Activated CD8-positive, alpha-beta T cell treated with anti-CD3 and anti-CD28 coated beads, Interleukin-2, amount 10 ng/mL, durations not matched to agents 7 days and 5 days (primary cell): ENCODE measurements at regions not wholly inside any gene's neighbourhood (a gene's known extent, or its start where the extent isn't known, plus 50 kb on each side); places are given as distances from the start of the nearest gene placed in this dataset.
"Not testable (repeated sequence)": the region's sequence is repeated elsewhere in the genome, so short reads cannot be mapped to it uniquely, and the experiment has no call there.

Source experiments
- ATAC-seq: fragments of 150-1000 bp; cut with Tn5 transposase; one replicate; pipeline ENCODE4 v1.10.0; 2021; ENCODE audit warnings: moderate library complexity
- CTCF ChIA-PET: fragments of 350-600 bp; sonication (Branson Sonifier 250); formaldehyde crosslinking; loops from one replicate; lab custom pipeline; 2021; ENCODE audit warnings: antibody characterized with exemption; lab: Charles Lee
- POLR2A ChIA-PET: fragments of 350-600 bp; sonication (Branson Sonifier 250); formaldehyde crosslinking; loops from one replicate; lab custom pipeline; 2021; ENCODE audit warnings: antibody characterized with exemption; lab: Charles Lee
- DNase-seq: peaks from one replicate; pipeline ENCODE4 v3.0.0-alpha.2; 2020
- H3K27ac Mint-ChIP-seq: one replicate; pipeline ENCODE4 v1.8.0; 2021; ENCODE audit warnings: mild to moderate bottlenecking, mixed read lengths
- H3K27me3 Mint-ChIP-seq: one replicate; pipeline ENCODE4 v1.8.0; 2021; ENCODE audit warnings: low read depth, mixed read lengths
- H3K36me3 Mint-ChIP-seq: one replicate; pipeline ENCODE4 v1.8.0; 2021; ENCODE audit warnings: low read depth, mixed read lengths
- H3K4me1 Mint-ChIP-seq: one replicate; pipeline ENCODE4 v1.8.0; 2021; ENCODE audit warnings: low read depth, mixed read lengths
- H3K4me3 Mint-ChIP-seq: one replicate; pipeline ENCODE4 v1.8.0; 2021; ENCODE audit warnings: mild to moderate bottlenecking, mixed read lengths
- H3K9me3 Mint-ChIP-seq: one replicate; pipeline ENCODE4 v1.8.0; 2022; ENCODE audit warnings: mixed read lengths; ENCODE audit not compliant: insufficient read depth

DNA sequence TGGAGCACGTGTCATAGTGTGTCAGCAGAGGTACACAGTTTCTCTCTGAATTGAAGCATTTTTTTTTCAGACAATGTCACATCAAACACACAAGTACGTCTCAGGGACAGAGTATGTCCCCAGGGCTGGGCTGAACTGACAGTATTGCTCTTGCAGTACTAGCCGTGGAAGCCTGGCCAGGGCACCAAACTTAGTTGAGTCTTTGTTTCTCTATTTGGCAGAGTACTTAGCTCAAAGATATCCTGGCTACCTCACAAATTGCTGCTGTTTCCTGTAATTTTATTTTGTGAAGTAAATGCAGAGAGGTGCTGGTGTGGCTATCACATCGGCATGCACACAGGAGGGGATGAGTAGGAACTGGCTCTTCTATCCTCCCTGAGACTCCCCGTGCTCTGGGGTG lies 691.6 kb upstream of the HS6ST1 start:
- H3K9me3 Mint-ChIP-seq = no peaks in the 10 kb centered on the region
- H3K36me3 Mint-ChIP-seq = no peaks in the 10 kb centered on the region
- no peaks in the 10 kb centered on the region for H3K27me3 Mint-ChIP-seq
- ChIA-PET CTCF (no interaction called here), POLR2A (no interaction called here)
- H3K27ac Mint-ChIP-seq = no peak overlapping the region
- no peak for ATAC-seq
- H3K4me1 Mint-ChIP-seq = no peaks in the 10 kb centered on the region
- DNase-seq = no peak
- H3K4me3 Mint-ChIP-seq = no peak overlapping the region

DNA sequence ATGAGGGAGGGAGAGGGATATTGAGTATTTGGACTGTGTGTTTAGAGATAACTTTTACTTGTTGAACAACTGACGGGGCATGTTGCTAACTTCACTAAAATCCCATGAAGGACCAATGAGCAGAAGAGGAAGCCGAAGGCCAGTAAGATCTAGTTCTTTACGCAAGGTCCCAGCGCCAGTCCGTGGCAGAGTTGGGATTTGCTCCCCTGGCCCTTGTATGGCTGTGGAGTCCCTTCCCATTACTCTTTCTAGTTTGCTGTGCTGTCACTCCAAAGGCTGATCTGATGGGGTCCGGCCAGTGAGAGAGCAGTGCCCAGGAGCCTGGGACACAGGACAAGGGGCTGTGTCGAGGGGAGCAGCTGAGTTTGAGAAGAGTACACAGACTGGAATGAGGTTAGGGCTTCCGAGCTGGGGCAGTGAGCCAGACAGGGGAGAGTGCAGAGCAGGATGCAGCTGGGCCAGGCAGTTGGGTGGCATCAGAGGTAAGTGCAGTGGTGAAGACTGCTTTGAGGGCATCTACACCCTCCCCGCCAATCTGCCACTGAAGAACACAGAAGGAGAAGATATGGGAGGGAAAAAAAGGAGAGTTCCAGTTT lies 692.9 kb upstream of the HS6ST1 start:
- Mint-ChIP-seq H3K9me3 (no peaks in the 10 kb centered on the region), H3K4me3 (no peak overlapping the region), H3K27ac (no peak overlapping the region), H3K4me1 (no peaks in the 10 kb centered on the region), H3K27me3 (no peaks in the 10 kb centered on the region), H3K36me3 (no peaks in the 10 kb centered on the region)
- CTCF ChIA-PET = no interaction called here
- DNase-seq = no peak
- no peak for ATAC-seq
- POLR2A ChIA-PET = no interaction called here

DNA sequence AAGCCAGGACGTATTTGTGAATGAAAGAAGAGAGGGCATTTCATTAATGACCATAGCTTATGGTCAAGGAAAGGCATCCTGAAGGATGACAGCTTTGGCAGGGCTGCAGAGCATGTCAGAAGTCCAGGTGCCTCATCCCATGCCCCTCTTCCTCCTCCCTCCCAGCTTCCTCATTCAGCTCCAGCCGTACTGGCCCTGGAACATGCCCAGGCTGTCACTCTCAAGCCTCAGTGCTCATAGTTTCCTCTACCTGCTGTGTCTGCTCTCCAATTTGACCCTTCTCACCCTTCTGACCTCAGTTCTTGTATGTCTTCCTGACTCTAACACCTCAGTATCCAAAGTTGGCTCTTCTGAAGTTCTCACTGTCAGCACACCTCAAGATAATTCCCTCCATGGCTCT lies 695.8 kb upstream of the HS6ST1 start:
- no peaks in the 10 kb centered on the region for H3K9me3 Mint-ChIP-seq
- no peaks in the 10 kb centered on the region for H3K36me3 Mint-ChIP-seq
- ChIA-PET CTCF (no interaction called here), POLR2A (no interaction called here)
- no peak for DNase-seq
- H3K4me3 Mint-ChIP-seq = no peak overlapping the region
- H3K4me1 Mint-ChIP-seq = no peaks in the 10 kb centered on the region
- no peak for ATAC-seq
- H3K27me3 Mint-ChIP-seq = no peaks in the 10 kb centered on the region
- H3K27ac Mint-ChIP-seq = no peak overlapping the region

DNA sequence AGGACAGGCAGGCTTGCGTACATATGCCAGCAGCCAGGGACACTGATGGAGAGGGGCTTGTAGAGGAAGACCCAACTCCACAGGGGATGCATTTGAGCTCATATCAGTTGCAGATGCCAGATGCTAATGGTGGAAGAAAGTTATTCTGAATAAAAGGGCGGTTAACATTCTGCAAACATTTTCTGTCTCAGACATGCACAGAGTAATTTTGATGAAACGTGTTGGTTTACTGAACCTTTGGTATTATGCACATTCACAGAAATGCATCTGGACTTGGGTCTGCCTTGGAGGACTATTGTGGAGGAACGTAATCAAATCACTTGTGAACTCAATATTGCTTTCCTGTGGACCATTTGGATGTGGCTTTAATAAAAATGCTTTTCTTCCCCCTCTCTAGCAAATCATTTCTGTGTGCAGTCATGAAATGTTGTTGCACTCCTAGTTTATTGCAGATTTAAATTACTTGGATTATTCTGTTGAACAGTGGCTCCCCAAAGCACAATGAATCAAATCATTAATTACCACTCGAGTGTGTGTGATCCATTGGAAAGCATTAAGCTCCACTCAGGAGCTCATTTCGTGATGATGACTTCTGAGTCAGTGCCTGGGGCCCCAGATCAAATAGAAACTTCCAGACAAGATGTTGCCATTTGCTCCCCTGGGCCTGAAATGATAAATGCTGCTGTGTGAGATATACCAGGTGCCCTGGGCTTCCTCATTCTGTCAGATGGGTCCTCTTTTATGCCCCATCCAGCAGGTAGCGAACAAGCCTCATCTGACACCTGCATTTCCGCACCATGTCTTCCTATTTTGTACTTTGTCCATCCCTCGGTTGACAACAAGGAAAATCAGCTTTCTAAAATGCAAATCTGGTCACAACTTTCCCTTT lies 697.0 kb upstream of the HS6ST1 start:
- no peak for DNase-seq
- no peaks in the 10 kb centered on the region for H3K27me3 Mint-ChIP-seq
- H3K4me3 Mint-ChIP-seq = no peak overlapping the region
- no peak for ATAC-seq
- no peaks in the 10 kb centered on the region for H3K9me3 Mint-ChIP-seq
- H3K36me3 Mint-ChIP-seq = no peaks in the 10 kb centered on the region
- no peaks in the 10 kb centered on the region for H3K4me1 Mint-ChIP-seq
- POLR2A ChIA-PET = interaction anchor here (0.7 kb wide), 1 partner anchor 10 kb away, joined by 3 read pairs; no protein-coding TSS in a partner anchor
- CTCF ChIA-PET = interaction anchor here (0.8 kb wide), 1 partner anchor 64 kb away, joined by 3 read pairs; no protein-coding TSS in a partner anchor
- H3K27ac Mint-ChIP-seq = no peak overlapping the region

DNA sequence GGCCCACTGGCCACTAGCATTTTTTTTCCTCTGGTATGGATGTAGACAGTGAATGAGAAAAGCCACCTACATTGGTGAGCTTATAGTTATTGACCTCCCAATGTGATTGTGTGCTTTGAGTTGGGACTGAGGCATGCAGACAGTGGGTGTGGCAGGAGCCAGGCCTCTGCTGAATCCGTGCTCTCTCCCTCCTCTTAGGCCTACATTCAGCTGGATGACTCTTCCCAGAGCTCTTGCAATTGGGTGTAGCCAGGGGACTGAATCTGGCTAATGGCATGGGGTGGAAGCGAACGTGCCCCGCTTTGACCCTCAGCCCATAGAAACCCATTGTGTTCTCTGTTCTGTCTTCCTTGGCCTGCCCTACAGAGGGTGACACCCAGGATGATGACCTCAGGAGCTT lies 698.3 kb upstream of the HS6ST1 start:
- ChIA-PET CTCF (no interaction called here), POLR2A (interaction anchor here (0.6 kb wide), 1 partner anchor 24 kb away, joined by 3 read pairs; no protein-coding TSS in a partner anchor)
- Mint-ChIP-seq H3K27ac (no peak overlapping the region), H3K36me3 (no peaks in the 10 kb centered on the region), H3K4me1 (no peaks in the 10 kb centered on the region), H3K4me3 (no peak overlapping the region), H3K27me3 (no peaks in the 10 kb centered on the region), H3K9me3 (no peaks in the 10 kb centered on the region)
- DNase-seq (no peak), ATAC-seq (no peak)

DNA sequence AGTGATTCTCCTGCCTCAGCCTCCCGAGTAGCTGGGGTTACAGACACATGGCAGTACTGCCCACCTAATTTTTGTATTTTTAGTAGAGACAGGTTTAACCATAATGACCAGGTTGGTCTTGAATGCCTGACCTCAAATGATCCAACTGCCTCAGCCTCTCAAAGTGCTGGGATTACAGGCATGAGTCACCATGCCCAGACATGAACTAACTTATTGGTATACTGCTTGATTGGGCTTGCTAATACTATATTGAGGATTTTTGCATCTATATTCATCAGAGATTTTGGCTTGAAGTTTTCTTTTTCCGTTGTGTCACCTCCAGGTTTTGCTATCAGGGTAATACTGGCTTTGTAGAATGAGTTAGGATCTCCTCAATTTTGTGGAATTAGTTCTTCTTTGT lies 706.1 kb upstream of the HS6ST1 start:
- ATAC-seq = no peak
- no peak for DNase-seq
- H3K4me1 Mint-ChIP-seq = no peaks in the 10 kb centered on the region
- H3K36me3 Mint-ChIP-seq = no peaks in the 10 kb centered on the region
- CTCF ChIA-PET = no interaction called here
- H3K9me3 Mint-ChIP-seq = no peaks in the 10 kb centered on the region
- H3K4me3 Mint-ChIP-seq = no peak overlapping the region
- POLR2A ChIA-PET = no interaction called here
- H3K27me3 Mint-ChIP-seq = no peaks in the 10 kb centered on the region
- H3K27ac Mint-ChIP-seq = no peak overlapping the region

DNA sequence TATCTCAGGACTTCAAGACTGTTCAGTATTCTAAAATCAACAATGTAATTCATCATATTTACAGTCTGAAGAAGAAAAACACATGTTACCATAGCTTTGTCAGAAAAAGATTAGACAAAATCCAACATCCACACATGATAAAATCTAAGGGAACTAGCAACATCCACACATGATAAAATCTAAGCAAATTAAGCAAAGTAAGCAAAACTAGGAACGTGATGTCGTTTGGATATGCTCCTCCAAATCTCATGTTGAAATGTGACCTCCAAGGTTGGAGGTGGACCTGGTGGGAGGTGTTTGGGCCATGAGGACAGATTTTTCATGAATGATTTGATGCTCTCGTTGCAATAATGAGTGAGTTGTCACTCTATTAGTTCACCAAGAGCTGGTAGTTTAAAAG lies 717.3 kb upstream of the HS6ST1 start:
- CTCF ChIA-PET = no interaction called here

DNA sequence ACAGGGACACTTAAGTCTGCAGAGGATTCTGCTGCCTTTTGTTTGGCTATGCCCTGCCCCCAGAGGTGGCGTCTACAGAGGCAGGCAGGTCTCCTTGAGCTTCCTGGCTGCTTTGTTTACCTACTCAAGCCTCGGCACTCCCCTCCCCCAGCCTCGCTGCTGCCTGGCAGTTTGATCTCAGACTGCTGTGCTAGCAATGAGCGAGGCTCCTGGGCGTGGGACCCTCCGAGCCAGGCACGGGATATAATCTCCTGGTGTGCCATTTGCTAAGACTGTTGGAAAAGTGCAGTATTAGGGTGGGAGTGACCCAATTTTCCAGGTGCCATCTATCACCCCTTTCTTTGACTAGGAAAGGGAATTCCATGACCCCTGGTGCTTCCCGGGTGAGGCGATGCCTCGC lies 725.0 kb upstream of the HS6ST1 start:
- ATAC-seq, H3K4me3 Mint-ChIP-seq, H3K36me3 Mint-ChIP-seq, H3K9me3 Mint-ChIP-seq, CTCF ChIA-PET, H3K4me1 Mint-ChIP-seq, H3K27me3 Mint-ChIP-seq, DNase-seq, H3K27ac Mint-ChIP-seq, POLR2A ChIA-PET: not testable (repeated sequence)

More for the DNA sequence above, 717.3 kb upstream of the HS6ST1 start:
- POLR2A ChIA-PET = no interaction called here
- Mint-ChIP-seq H3K27me3 (no peaks in the 10 kb centered on the region), H3K9me3 (no peaks in the 10 kb centered on the region), H3K4me1 (no peaks in the 10 kb centered on the region), H3K4me3 (no peak overlapping the region), H3K27ac (no peak overlapping the region), H3K36me3 (no peaks in the 10 kb centered on the region)
- DNase-seq (no peak), ATAC-seq (no peak)

DNA sequence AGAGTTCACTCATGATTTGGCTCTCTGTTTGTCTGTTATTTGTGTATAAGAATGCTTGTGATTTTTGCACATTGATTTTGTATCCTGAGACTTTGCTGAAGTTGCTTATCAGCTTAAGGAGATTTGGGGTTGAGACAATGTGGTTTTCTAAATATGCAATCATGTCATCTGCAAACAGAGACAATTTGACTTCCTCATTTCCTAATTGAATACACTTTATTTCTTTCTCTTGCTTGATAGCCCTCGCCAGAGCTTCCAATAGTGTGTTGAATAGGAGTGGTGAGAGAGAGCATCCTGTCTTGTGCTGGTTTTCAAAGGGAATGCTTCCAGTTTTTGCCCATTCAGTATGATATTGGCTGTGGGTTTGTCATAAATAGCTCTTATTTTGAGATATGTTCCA lies 727.8 kb upstream of the HS6ST1 start:
- CTCF ChIA-PET, H3K4me3 Mint-ChIP-seq, POLR2A ChIA-PET, H3K9me3 Mint-ChIP-seq, ATAC-seq, H3K4me1 Mint-ChIP-seq, H3K36me3 Mint-ChIP-seq, H3K27me3 Mint-ChIP-seq, H3K27ac Mint-ChIP-seq, DNase-seq: not testable (repeated sequence)

DNA sequence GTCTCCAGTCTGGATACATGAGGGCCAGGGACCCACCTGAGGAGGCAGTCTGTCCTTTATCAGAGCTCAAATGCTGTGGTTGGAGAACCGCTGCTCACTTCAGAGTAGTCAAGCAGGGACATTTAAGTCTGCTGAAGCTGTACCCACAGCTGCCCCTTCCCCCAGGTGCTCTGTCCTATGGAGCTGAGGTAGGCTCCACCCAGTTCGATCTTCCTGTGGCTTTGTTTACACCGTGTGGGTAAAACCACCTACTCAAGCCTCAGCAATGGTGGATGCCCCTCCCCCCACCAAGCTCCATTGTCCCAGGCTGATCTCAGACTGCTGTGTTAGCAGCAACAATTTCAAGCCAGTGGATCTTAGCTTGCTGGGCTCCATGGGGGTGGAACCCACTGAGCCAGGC lies 731.4 kb upstream of the HS6ST1 start:
- Mint-ChIP-seq H3K4me1 (peaks cover 5% of the 10 kb centered on the region), H3K36me3 (no peaks in the 10 kb centered on the region), H3K27me3 (no peaks in the 10 kb centered on the region), H3K27ac (no peak overlapping the region), H3K4me3 (no peak overlapping the region), H3K9me3 (no peaks in the 10 kb centered on the region)
- DNase-seq (peak; percentile 23), ATAC-seq (no peak)
- ChIA-PET POLR2A (no interaction called here), CTCF (no interaction called here)

DNA sequence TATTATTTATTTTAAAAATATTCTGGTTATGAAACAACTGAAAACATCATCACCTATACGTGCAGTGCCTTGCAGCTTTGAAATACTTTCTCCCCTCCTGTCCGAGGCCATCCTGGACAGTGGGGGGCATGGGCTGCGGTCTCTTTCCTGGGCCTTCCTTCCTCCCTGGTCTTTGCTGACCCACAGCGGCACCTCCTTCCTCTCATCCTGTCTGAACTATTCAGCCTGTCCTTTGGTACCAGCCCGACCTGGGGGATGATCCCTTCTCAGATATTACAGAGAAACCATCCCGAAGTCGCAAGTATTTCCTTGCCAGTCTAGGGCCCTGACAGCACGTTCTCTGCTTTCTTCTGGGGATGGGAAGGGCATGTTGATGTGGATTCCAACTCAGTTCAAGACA lies 736.6 kb upstream of the HS6ST1 start:
- H3K36me3 Mint-ChIP-seq = no peaks in the 10 kb centered on the region
- H3K4me3 Mint-ChIP-seq = no peak overlapping the region
- H3K27ac Mint-ChIP-seq = no peak overlapping the region
- no peaks in the 10 kb centered on the region for H3K27me3 Mint-ChIP-seq
- DNase-seq (no peak), ATAC-seq (no peak)
- ChIA-PET CTCF (no interaction called here), POLR2A (no interaction called here)
- H3K9me3 Mint-ChIP-seq = no peaks in the 10 kb centered on the region
- peaks cover 4% of the 10 kb centered on the region for H3K4me1 Mint-ChIP-seq

DNA sequence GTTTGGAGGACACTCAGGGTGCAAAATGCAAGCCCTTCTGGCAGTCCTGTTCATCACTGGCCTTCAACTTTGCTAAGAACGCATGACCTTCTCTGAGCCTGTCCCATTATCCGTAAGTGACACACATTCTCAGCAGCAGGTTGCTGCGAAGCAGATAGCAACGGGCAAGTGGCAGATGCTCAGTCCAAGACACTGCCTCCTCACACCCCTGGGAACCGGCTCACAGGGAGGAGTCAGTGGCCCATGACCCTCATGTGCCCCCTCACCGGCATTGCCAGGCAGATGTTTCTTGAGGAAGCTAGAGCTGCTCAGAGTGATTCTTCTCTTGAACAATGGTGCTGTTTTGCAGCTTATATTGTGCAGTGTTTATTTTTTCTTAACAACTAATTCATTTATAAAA lies 737.2 kb upstream of the HS6ST1 start:
- CTCF ChIA-PET = no interaction called here
- no peaks in the 10 kb centered on the region for H3K4me1 Mint-ChIP-seq
- no peak overlapping the region for H3K4me3 Mint-ChIP-seq

More for the DNA sequence above, 737.2 kb upstream of the HS6ST1 start:
- no peak for ATAC-seq
- POLR2A ChIA-PET = no interaction called here
- Mint-ChIP-seq H3K27me3 (no peaks in the 10 kb centered on the region), H3K9me3 (no peaks in the 10 kb centered on the region), H3K27ac (no peak overlapping the region), H3K36me3 (no peaks in the 10 kb centered on the region)
- no peak for DNase-seq
